ENCODE measurements at regions not wholly inside any gene's neighbourhood (a gene's known extent, or its start where the extent isn't known, plus 50 kb on each side); places are given as distances from the start of the nearest gene placed in this dataset.
"Not testable (repeated sequence)": the region's sequence is repeated elsewhere in the genome, so short reads cannot be mapped to it uniquely, and the experiment has no call there.

- no peak for ATAC-seq (replicated peaks)
- Mint-ChIP-seq H3K4me1 (ENCODE audit: low read depth in 2 of 2) (no peaks in the 10 kb centered on the region), H3K4me3 (no peak overlapping the region), H3K9me3 (no peaks in the 10 kb centered on the region), H3K27me3 (no peaks in the 10 kb centered on the region), H3K36me3 (ENCODE audit: insufficient read depth) (no peaks in the 10 kb centered on the region), H3K27ac (no peak overlapping the region)
- no peak for DNase-seq
Observed at GRCh38 chr10:89975771-89976170, 274.4 kb downstream of the KIF20B start.

- no peak overlapping the region for H3K4me3 Mint-ChIP-seq
- DNase-seq (no peak), ATAC-seq (replicated peaks) (no peak)
- H3K36me3 Mint-ChIP-seq (ENCODE audit: insufficient read depth), result no peaks in the 10 kb centered on the region
- no peaks in the 10 kb centered on the region for H3K9me3 Mint-ChIP-seq
- no peaks in the 10 kb centered on the region for H3K4me1 Mint-ChIP-seq (ENCODE audit: low read depth in 2 of 2)
- no peak overlapping the region for H3K27ac Mint-ChIP-seq
- no peaks in the 10 kb centered on the region for H3K27me3 Mint-ChIP-seq
Observed at GRCh38 chr10:89978081-89978480, 276.7 kb downstream of the KIF20B start.

- no peak for DNase-seq
- no peaks in the 10 kb centered on the region for H3K27me3 Mint-ChIP-seq
- H3K4me3 Mint-ChIP-seq, result no peak overlapping the region
- H3K36me3 Mint-ChIP-seq (ENCODE audit: insufficient read depth), result no peaks in the 10 kb centered on the region
- no peak overlapping the region for H3K27ac Mint-ChIP-seq
- H3K9me3 Mint-ChIP-seq, result no peaks in the 10 kb centered on the region
- H3K4me1 Mint-ChIP-seq (ENCODE audit: low read depth in 2 of 2), result no peaks in the 10 kb centered on the region
- ATAC-seq (replicated peaks), result no peak
Observed at GRCh38 chr10:89979726-89980125, 278.3 kb downstream of the KIF20B start.

- ATAC-seq (replicated peaks) (no peak), DNase-seq (no peak)
- no peaks in the 10 kb centered on the region for H3K27me3 Mint-ChIP-seq
- no peak overlapping the region for H3K4me3 Mint-ChIP-seq
- no peaks in the 10 kb centered on the region for H3K9me3 Mint-ChIP-seq
- H3K36me3 Mint-ChIP-seq (ENCODE audit: insufficient read depth), result no peaks in the 10 kb centered on the region
- no peak overlapping the region for H3K27ac Mint-ChIP-seq
- H3K4me1 Mint-ChIP-seq (ENCODE audit: low read depth in 2 of 2), result no peaks in the 10 kb centered on the region
Observed at GRCh38 chr10:89980166-89980565, 278.8 kb downstream of the KIF20B start.

- no peaks in the 10 kb centered on the region for H3K9me3 Mint-ChIP-seq
- ATAC-seq (replicated peaks), result no peak
Observed at GRCh38 chr10:89981891-89982290, 280.5 kb downstream of the KIF20B start.

GRCh38 chr10:89985446-89985845 lies 284.1 kb downstream of the KIF20B start:
- no peaks in the 10 kb centered on the region for H3K9me3 Mint-ChIP-seq
- no peak overlapping the region for H3K27ac Mint-ChIP-seq
- no peaks in the 10 kb centered on the region for H3K4me1 Mint-ChIP-seq (ENCODE audit: low read depth in 2 of 2)
- no peaks in the 10 kb centered on the region for H3K36me3 Mint-ChIP-seq (ENCODE audit: insufficient read depth)
- no peak for ATAC-seq (replicated peaks)
- H3K4me3 Mint-ChIP-seq, result no peak overlapping the region
- no peaks in the 10 kb centered on the region for H3K27me3 Mint-ChIP-seq
- DNase-seq, result no peak

More at GRCh38 chr10:89981891-89982290, 280.5 kb downstream of the KIF20B start:
- H3K27me3 Mint-ChIP-seq, result no peaks in the 10 kb centered on the region
- no peaks in the 10 kb centered on the region for H3K36me3 Mint-ChIP-seq (ENCODE audit: insufficient read depth)
- no peak for DNase-seq
- H3K27ac Mint-ChIP-seq, result no peak overlapping the region
- no peak overlapping the region for H3K4me3 Mint-ChIP-seq
- no peaks in the 10 kb centered on the region for H3K4me1 Mint-ChIP-seq (ENCODE audit: low read depth in 2 of 2)

GRCh38 chr10:89988361-89988760 lies 287.0 kb downstream of the KIF20B start:
- not testable (repeated sequence) for H3K27me3 Mint-ChIP-seq; H3K4me1 Mint-ChIP-seq (ENCODE audit: low read depth in 2 of 2); H3K4me3 Mint-ChIP-seq; H3K36me3 Mint-ChIP-seq (ENCODE audit: insufficient read depth); ATAC-seq (replicated peaks); DNase-seq; H3K27ac Mint-ChIP-seq; H3K9me3 Mint-ChIP-seq

GRCh38 chr10:89992575-89992974 lies 291.2 kb downstream of the KIF20B start:
- no peak for DNase-seq
- H3K4me3 Mint-ChIP-seq, result no peak overlapping the region
- H3K27me3 Mint-ChIP-seq, result no peaks in the 10 kb centered on the region
- H3K9me3 Mint-ChIP-seq, result no peaks in the 10 kb centered on the region
- no peak for ATAC-seq (replicated peaks)
- no peak overlapping the region for H3K27ac Mint-ChIP-seq
- no peaks in the 10 kb centered on the region for H3K4me1 Mint-ChIP-seq (ENCODE audit: low read depth in 2 of 2)
- H3K36me3 Mint-ChIP-seq (ENCODE audit: insufficient read depth), result no peaks in the 10 kb centered on the region

GRCh38 chr10:90007226-90007625 lies 305.8 kb downstream of the KIF20B start:
- Mint-ChIP-seq H3K4me1 (ENCODE audit: low read depth in 2 of 2) (no peaks in the 10 kb centered on the region), H3K9me3 (no peaks in the 10 kb centered on the region), H3K27ac (no peak overlapping the region), H3K4me3 (no peak overlapping the region), H3K36me3 (ENCODE audit: insufficient read depth) (no peaks in the 10 kb centered on the region), H3K27me3 (no peaks in the 10 kb centered on the region)
- ATAC-seq (replicated peaks), result no peak
- DNase-seq, result no peak

- H3K9me3 Mint-ChIP-seq; H3K27me3 Mint-ChIP-seq; DNase-seq; H3K27ac Mint-ChIP-seq; H3K4me3 Mint-ChIP-seq; ATAC-seq (replicated peaks); H3K4me1 Mint-ChIP-seq (ENCODE audit: low read depth in 2 of 2); H3K36me3 Mint-ChIP-seq (ENCODE audit: insufficient read depth): not testable (repeated sequence)
Observed at GRCh38 chr10:90011281-90011680, 309.9 kb downstream of the KIF20B start.

- Mint-ChIP-seq H3K27me3 (no peaks in the 10 kb centered on the region), H3K4me1 (ENCODE audit: low read depth in 2 of 2) (no peaks in the 10 kb centered on the region), H3K36me3 (ENCODE audit: insufficient read depth) (no peaks in the 10 kb centered on the region), H3K9me3 (no peaks in the 10 kb centered on the region), H3K27ac (no peak overlapping the region), H3K4me3 (no peak overlapping the region)
- DNase-seq (no peak), ATAC-seq (replicated peaks) (no peak)
Observed at GRCh38 chr10:90018819-90019218, 317.4 kb downstream of the KIF20B start.

- no peaks in the 10 kb centered on the region for H3K4me1 Mint-ChIP-seq (ENCODE audit: low read depth in 2 of 2)
- H3K27ac Mint-ChIP-seq, result no peak overlapping the region
- no peaks in the 10 kb centered on the region for H3K36me3 Mint-ChIP-seq (ENCODE audit: insufficient read depth)
Observed at GRCh38 chr10:90020506-90020905, 319.1 kb downstream of the KIF20B start.

GRCh38 chr10:90023950-90024349 lies 322.6 kb downstream of the KIF20B start:
- Mint-ChIP-seq H3K36me3 (ENCODE audit: insufficient read depth) (no peaks in the 10 kb centered on the region), H3K27me3 (no peaks in the 10 kb centered on the region), H3K27ac (no peak overlapping the region), H3K4me1 (ENCODE audit: low read depth in 2 of 2) (no peaks in the 10 kb centered on the region), H3K4me3 (no peak overlapping the region), H3K9me3 (no peaks in the 10 kb centered on the region)
- no peak for ATAC-seq (replicated peaks)
- DNase-seq, result no peak

More at GRCh38 chr10:90020506-90020905, 319.1 kb downstream of the KIF20B start:
- H3K9me3 Mint-ChIP-seq, result no peaks in the 10 kb centered on the region
- no peak overlapping the region for H3K4me3 Mint-ChIP-seq
- DNase-seq (no peak), ATAC-seq (replicated peaks) (no peak)
- no peaks in the 10 kb centered on the region for H3K27me3 Mint-ChIP-seq

- Mint-ChIP-seq H3K27ac (no peak overlapping the region), H3K27me3 (no peaks in the 10 kb centered on the region), H3K4me3 (no peak overlapping the region), H3K4me1 (ENCODE audit: low read depth in 2 of 2) (no peaks in the 10 kb centered on the region), H3K9me3 (no peaks in the 10 kb centered on the region), H3K36me3 (ENCODE audit: insufficient read depth) (no peaks in the 10 kb centered on the region)
- DNase-seq (no peak), ATAC-seq (replicated peaks) (no peak)
Observed at GRCh38 chr10:90028312-90028711, 326.9 kb downstream of the KIF20B start.

- no peaks in the 10 kb centered on the region for H3K4me1 Mint-ChIP-seq (ENCODE audit: low read depth in 2 of 2)
- H3K27ac Mint-ChIP-seq, result no peak overlapping the region
Observed at GRCh38 chr10:90031776-90032175, 330.4 kb downstream of the KIF20B start.

More at GRCh38 chr10:90031776-90032175, 330.4 kb downstream of the KIF20B start:
- ATAC-seq (replicated peaks) (no peak), DNase-seq (no peak)
- H3K36me3 Mint-ChIP-seq (ENCODE audit: insufficient read depth), result no peaks in the 10 kb centered on the region
- H3K4me3 Mint-ChIP-seq, result no peak overlapping the region
- no peaks in the 10 kb centered on the region for H3K27me3 Mint-ChIP-seq
- H3K9me3 Mint-ChIP-seq, result no peaks in the 10 kb centered on the region
